HG03103 (cell line): ENCODE measurements at regions not wholly inside any gene's neighbourhood (a gene's known extent, or its start where the extent isn't known, plus 50 kb on each side); places are given as distances from the start of the nearest gene placed in this dataset.

ENCODE experiments used
- ATAC-seq: cut with Tn5 transposase; IDR thresholded peaks from one replicate; pipeline ENCODE4 v1.9.1; 2021; ENCODE audit warnings: low read depth; ENCODE audit not compliant: unreplicated experiment

DNA sequence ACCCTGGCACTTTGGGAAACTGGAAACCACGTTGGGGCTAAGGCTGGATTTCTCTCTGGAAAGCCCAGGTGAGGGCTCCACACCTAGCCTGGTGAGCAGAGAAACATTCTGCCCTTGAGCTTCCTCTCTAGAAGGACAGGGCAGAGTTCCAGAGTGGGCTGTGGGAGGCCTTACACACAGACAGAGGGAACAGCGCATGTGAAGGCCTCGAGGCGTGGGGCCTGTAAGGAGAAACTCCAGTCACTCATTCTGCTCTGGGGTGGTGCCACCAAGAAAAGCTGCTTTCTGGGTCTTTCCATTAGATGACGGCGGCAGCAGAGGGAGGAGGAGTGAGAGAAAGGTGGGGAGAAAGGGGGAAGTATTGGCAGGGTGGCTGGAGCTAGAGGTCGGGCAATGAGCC, 183.1 kb downstream of the CHST1 start:
- ATAC-seq: no peak

DNA sequence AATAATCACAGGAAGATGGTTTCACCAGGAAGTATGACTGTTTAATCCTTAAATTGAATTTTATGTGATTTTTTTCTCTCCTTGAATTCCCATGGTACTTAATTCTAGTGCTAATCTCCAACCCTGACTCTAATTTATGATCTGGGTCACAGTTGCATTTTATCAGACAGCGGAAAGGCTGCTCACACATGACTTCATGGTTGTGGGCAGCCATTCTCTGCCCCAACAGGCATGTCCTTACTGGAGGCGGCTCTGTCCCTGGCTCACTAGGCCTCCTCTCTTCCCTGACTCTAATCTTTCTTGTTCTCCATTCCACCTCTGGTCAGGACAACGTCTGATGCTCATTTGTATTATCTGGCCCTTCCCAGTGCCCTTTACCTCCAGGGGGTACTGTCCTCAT, 184.4 kb downstream of the CHST1 start:
- no peak for ATAC-seq

DNA sequence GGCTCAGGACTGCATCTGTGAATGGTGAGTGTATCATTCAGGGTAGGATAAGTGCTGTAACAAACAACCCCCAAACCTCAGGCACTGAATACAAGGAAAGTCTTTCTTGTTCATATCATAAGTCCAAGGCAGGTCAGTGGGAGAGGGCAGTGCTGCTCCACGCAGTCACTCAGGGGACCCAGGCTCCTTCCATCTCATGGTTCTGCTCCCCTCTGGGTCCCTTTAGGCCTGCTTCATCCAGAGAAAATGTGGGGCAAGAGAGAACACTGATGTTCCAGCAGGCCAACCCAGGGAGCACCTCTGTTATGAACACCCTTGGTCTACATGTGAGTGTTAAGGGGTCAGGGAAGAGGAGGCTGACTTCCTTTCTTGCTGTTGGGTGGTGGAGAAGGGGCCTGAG, 187.8 kb downstream of the CHST1 start:
- no peak for ATAC-seq

DNA sequence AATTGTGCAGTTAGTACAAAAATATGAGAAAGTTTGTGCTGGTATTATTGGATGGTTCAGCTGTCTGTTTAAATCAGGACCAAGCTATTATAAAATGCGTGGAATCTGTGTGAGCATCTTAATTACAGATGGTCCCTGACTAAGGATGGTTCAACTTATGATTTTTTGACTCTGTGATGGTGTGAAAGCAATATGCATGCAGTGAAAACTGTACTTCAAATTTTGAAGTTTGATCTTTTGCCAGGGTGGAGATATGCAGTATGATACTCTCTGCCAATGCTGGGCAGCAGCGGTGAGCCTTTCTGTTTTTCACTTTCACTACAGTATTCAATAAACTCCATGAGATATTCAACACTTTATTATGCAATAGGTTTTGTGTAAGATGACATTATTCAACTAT, 189.3 kb downstream of the CHST1 start:
- ATAC-seq: no peak

DNA sequence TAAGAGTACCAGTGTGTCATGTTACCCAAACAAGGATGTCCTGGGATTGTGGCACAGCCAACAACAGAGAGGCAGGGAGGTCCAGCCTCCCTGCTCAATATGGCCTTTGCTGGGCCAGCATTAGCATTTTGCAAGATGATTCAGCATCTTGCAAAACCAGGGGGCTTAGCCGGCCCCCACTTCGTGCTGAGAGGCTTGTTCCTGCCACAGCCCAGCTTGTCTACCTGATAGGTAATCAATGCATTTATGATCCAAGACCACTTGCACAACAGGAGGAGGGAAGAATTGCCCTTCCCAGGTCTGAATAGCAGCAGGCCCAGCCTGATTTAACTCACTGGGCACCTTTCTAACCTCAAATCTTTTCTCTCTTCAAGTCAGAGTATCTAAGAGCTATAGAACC, 189.0 kb upstream of the SYT13 start:
- ATAC-seq: no peak

DNA sequence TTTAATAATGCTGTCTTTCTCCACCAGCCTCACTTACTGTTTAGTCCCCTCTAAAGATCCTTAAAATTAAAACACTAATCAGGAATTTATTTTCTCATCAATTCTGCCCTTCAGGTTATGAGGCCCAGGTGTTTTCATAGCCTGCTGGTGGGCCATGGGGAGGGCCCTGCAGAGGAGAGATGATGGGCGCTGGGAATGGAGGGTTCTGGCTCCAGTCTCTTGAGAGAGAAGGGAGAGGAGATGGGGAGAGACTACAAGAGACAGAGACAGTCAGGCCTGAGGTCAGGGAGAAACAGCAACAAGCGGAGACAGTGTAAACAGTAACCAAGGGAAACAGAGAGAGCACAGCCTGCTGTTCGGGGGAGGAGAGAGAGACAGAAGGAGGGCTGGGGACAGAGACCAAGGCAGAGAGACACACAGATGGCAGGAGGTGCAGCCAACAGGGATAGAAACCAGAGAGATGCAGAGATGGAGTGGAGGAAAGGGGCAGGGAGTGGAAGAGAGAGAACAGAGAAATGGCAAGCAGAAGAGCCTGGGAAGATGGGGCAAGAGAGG, 187.3 kb upstream of the SYT13 start:
- no peak for ATAC-seq

DNA sequence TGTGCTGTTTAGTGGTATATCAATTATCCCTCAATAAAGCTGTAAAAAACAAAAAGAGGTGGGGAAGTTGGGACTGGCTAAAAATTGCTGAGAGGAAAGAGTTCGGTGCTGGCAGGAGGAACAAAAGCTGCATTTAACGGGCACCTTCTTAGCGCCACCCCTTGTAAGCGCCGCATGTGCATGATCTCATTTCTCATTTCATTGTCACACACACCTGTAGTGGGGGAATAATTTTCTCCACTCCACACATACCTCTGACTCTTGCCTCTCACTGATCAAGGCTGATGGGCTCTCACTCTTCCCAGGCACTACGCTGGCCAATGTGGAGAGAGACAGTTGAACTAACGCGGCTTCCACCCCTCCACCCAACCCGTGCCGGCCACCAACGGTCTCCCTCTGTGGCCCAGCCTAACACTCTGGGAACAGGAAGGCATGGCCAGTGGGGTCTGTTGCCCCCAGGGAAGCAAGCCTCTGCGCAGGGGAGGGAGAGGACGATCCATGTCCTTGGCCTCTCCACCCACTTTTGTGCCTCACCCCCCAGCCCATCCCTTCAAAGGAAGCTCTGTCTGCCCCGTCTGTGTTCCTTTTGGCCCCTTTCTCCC, 186.7 kb upstream of the SYT13 start:
- ATAC-seq: no peak

DNA sequence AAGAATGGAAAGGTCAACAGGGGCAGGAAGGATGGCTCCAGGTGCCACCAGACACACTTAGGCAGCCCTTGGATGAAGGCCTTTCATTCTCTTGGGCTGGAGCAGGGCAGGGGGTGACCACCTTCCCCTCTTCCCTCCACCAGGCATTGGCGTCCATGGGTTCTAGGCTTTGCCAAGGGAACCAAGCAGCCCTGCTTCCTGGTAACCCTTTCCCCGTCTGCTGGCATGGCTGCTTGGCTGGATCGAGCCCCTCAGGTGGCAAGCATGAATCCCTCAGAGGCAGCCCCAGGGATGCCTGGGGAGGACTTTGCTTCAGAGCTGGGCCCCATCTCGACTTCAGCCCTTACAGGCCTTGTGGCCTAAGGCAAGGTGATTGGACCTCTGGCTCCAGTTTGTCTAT, 185.1 kb upstream of the SYT13 start:
- no peak for ATAC-seq

DNA sequence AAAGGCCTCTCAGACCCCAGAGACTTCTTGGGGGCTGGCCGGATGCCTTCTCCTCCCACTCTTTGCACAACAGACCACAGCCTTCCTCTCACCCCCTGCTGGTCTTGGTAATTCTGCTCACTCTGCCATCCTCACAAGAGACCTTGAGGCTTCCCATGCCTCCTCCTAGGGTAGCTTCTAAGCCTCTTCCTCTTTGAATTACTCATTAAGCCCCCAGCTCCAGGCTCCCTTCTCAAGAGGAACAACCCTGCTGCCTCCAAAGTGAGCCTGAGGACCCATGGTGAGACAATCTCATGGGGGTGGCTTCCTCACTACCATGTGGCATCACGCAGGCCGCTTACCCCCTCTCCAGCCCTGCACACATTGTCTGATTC, 184.6 kb upstream of the SYT13 start:
- no peak for ATAC-seq

DNA sequence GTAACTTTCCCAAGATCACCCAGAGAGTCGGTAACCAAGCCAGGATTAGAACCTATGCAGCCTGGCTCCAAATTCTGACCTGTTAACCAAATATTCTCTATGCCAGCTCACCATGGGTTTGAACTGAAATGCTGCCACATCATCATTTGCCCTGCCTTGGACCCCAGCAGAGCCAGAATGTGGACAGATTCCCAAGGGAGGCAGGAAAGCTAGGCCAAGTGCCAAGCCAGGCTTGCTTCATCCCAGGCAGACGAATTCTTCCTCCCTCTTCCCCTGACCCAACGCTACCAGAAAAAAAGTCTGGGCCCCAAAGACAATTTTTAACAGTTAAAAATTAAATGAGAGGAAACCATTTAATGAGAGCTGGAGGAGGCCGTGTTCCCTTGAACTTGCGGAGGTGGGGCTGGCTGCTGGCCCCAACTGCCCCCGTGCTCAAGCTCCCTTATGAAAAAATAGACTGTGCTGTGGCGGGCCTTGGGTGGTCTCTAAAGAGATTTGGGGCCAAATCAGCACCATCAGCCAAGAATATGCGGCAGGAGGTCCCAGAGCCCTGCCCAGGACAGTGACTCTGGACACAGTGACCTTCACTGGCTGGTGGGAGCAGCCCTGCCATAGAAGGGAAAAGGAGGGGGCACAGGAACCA, 184.1 kb upstream of the SYT13 start:
- no peak for ATAC-seq

DNA sequence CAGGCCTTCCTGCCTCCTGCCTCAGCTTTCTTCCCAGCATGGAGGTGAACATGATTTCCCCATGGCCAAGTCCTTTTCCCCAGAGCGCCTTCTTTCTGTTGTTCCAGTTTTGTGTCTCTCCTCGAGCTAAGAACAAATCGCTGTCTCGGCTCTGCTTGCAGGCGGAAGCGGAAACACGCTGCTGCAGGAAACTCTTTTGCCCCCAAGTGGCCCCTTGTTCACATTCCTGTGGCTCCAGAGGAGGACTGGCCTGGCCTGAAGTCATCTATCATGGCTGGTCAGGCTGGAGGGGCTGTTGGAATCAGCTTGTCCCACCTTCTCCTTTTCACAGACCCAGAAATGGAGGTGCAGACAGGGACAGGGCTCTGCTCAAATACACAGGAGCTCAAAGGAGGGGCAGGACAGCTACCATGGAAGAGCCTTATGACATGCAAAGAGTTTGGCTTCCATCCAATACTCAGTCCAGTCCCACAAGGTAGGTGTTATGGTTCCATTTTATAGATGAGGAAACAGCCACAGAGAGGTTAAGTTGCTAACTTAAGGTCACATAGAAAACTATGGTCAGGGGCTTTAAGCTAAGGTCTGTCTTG, 182.2 kb upstream of the SYT13 start:
- no peak for ATAC-seq

DNA sequence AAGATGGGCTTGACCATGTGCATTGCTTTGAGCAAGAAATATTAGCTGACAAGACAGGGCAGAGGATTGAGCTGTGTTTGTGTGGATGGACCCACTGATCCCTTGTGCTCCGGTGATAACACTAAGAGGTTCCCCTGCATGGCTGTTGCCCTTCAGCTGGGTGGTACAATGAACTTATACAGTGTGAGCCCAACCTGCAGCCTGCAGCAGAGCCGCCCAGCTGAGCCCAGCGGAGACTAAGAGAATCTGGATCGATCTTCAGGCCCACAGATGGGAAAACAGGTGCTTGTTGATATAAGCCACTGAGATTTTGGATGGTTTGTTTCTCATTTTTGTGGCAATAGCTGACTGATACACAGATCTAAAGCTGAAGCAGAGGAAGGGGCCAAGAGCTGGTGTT, 177.4 kb upstream of the SYT13 start:
- no peak for ATAC-seq

DNA sequence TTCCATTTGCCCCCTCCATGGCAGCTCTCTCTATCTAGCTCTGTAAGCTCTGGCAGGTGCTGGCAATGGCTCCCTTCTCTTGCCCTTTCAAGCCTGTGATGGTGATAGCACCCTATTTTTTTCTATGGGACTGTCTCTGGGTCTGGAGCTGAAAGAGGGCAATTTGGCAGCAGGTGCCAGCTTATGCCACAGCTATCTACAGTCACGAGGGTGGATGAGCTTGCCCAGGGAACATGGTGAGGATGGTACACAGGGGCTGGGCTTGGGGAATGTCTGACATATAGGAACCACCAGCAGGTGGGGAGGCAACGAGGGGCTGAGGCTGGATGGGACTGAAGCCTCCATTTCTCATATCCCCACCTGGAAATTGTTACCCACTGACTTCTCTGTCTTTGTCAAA, 175.4 kb upstream of the SYT13 start:
- no peak for ATAC-seq

DNA sequence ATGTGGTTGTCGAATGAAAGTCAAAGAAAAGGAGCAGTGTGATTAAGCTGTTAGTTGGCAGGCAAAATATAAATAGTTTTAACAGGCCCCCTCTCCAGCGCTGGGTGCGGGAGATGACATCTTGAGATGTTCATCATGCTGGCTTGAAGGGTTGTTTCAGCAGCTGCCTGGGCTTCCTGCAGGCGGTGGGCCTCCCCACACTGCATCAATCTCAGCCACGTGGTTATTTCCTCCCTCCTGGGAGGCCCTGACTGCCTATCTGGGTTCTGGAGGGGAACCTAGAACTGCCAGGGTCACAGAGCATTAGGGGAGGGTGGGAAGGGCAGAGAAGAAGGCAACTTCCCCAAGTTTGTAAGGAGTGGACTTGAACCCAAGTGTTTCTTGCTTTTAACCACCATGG, 173.3 kb upstream of the SYT13 start:
- no peak for ATAC-seq

DNA sequence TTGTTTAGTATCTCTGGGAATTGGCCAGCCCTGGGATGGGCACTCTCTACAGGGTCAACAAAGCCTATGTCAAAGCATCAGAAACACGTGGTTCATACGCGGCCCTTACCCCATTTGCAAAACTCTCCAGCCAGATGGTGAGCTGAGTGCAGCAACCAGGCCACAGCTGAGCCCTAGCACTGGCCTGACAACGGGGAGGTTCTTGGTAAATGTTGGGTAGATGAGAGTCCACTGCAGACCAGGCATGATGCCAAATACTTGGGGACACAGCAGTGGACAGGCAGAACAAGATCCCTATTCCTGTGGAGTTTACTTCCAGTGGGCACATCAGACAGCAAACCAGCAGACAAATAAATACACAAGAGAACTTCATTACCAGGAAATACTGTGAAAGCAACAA, 172.1 kb upstream of the SYT13 start:
- ATAC-seq: no peak

DNA sequence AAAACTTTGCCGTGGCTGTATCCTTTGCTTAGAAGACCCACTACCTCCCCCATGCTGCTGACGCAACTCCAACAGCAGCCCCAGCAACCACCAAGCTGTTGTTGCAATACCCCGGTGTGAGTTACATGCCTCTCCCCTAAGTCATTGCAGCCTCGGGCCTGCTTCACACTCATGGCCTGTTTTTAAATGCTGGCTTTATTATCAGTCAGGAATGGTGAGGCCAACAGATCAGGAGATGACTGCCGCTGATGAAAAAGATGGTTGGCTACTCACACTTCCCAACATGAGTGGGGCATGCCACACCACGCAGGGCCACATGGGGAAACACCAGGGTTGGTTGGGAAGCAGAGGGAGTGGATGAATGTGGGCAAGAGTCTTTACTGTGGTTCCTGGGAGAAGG, 171.5 kb upstream of the SYT13 start:
- ATAC-seq: no peak

DNA sequence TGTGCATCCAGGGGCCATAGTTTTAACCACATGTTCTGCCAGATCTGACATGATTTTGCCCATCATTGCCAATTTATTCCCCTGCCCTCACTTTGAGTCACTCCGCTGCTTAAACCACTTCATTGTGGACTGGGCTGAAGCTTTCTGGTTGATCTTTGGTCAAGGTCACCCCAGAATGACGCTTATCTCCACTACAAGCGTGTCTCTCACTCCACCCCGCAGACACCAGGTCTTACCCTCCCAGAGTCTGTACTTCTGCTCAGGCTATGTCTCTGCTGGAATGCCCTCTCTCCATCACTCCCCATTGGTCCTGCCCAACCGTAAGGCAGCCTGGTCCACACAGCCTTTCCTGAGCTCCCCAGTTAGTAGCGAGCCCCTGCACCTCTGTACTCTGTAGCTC, 170.5 kb upstream of the SYT13 start:
- no peak for ATAC-seq

DNA sequence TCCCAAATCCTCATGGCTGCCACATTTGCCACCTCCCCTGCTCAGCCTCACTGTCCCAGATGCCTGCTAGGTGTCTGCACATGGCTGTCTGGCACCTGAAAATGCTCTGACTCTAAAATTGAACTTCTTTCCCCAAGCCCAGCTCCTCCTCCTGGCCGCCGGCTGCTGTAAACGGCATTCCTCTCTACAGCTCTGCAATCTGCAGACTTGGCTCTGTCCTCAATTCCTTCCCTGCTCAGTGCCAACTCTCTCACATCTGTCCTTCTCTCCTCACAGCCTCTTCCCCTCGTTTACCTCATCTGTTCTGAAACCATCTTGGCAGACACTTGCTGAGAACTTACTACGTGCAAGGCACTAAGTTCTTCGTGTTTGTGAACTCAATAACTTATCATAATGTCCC, 169.4 kb upstream of the SYT13 start:
- no peak for ATAC-seq

DNA sequence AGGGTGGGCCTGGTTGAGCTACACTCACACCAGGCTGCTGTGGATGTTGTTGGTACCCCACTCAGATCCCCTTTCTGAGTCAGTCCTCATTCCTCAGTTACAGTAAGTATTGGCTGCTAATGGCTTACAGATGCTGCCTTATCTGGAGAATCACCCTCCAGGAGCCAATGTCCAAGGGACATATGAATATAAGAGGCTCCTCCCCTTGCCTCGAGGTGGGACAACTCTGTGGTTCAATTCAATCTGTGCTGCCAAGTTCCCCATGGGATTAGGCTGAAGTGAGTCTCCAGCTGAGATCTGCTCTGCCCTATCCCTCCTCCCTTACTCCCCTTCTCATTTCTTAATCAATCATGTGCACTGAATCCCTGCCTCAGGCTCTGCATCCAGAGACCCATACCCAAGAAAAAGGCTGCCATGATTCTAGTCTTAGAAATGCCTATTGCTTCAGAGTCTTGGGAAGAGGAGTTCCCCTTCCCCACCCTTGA, 168.8 kb upstream of the SYT13 start:
- ATAC-seq: no peak

DNA sequence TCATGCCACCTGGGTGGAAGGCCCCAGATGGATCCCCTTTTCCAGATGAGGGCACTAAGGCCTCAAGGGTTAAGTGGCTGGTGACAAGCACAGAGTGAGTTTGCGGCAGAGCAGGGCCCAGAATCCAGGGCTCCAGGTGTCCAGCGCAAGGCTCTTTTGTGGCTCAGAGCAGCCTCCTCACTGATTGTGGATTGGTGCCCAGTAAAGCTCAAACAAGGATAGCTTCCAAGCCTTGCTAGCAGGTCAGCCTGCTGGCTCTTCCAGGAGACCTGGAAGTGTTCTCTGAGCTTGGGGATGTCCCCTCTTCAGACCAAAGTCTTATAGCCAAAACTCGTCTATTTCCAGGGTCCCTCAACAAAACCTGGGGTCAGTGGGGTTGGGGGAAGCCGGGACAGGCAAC, 167.6 kb upstream of the SYT13 start:
- no peak for ATAC-seq

DNA sequence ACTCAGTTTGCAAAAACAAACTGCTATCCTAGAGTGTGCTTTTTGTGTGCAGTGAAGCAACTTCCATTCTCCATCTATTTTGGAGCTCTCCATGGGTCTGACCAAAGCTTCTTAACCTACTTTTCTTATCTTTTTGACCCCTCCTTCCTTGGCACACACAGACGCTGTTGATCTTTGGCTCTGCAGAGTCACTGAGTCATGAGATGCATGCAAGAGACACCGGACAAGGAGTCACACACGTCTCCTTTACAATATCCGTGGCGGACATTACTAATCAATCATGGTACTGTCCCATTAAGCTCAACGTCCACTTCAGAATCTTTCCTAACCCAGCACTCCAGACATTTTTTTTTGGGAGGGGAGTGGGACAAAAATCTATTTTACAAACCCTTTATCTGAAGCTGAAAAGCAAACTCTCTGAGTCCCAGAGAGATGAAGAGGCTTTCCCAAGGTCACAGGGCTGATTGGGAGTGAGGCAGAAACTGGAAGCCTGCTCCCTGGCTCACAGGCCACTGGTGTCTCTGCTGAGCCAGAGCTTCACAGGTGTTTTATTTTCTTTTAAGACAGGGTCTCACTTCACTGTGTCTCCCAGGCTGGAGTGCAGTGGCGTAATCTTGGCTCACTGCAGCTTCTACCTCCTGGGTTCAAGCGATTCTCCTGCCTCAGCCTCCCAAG, 165.8 kb upstream of the SYT13 start:
- ATAC-seq: no peak

DNA sequence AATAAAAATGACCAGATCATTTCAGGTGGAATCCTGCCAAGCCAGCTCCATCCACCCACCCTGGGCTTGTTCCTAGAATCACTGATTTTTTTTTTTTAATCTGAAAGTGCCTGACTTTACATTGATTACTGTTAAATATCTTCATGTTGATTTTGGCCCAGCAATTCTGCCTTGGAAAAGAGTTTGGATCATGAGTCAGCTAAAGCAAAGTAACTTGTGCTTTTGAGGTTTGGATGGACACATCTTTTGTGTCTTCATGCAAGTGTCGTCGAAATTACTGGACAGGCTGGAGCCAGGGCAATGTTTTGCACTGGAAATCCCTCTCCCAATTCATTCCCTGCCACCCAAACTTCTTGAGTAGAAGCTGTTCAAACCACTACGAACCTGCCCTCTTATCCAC, 164.0 kb upstream of the SYT13 start:
- ATAC-seq: no peak
